Esophagus squamous epithelium (tissue), 5 donors: ENCODE measurements at regions not wholly inside any gene's neighbourhood (a gene's known extent, or its start where the extent isn't known, plus 50 kb on each side); places are given as distances from the start of the nearest gene placed in this dataset.

Source experiments
- DNase-seq: peaks from one replicate; lab custom pipeline; 2025; lab: John Stamatoyannopoulos, UW
- H3K27ac ChIP-seq, 4 donors: fragments of 200-600 bp; sonication (generic); one replicate each; pipeline ENCODE4 v1.5.1; 2016 to 2019; ENCODE audit warnings: mild to moderate bottlenecking in 1 of 4
- H3K27me3 ChIP-seq, 4 donors: fragments of 200-600 bp; sonication (generic); 1 replicate in 3 of 4; 2 replicates in 1 of 4; pipeline versions ENCODE4 v1.5.1 to v1.6.0; 2017 to 2021; ENCODE audit warnings: antibody characterized with exemption in 1 of 4
- H3K36me3 ChIP-seq, 3 donors: fragments of 200-600 bp; sonication (generic); one replicate each; pipeline ENCODE4 v1.5.1; 2016 to 2019
- H3K4me1 ChIP-seq, 3 donors: fragments of 200-600 bp; sonication (generic); one replicate each; pipeline ENCODE4 v1.5.1; 2017 to 2019
- H3K4me3 ChIP-seq, 4 donors: fragments of 200-600 bp; sonication (generic); 1 replicate in 3 of 4; 2 replicates in 1 of 4; pipeline ENCODE4 v1.5.1; 2016 to 2019; ENCODE audit warnings: mild to moderate bottlenecking in 2 of 4, moderate library complexity in 1 of 4
- H3K9me3 ChIP-seq, 3 donors: fragments of 200-600 bp; sonication (generic); one replicate each; pipeline ENCODE4 v1.5.1; 2016 to 2019
- POLR2A ChIP-seq, 4 donors: fragments of 450-650 bp; IDR thresholded peaks; one replicate each; pipeline ENCODE4 v1.6.1; 2017; ENCODE audit warnings: antibody characterized with exemption in 4 of 4, mild to moderate bottlenecking in 4 of 4, moderate library complexity in 3 of 4
- WGBS, 2 donors: methylation state at CpG; one replicate each; pipeline ENCODE4 v1.1.5; 2018; 5-methylcytosine and 5-hydroxymethylcytosine counted together
- intact Hi-C: fragments of 100-400 bp; cut with DNase I; formaldehyde crosslinking; loops from one replicate; pipeline ENCODE4 v1.15.0; 2022
- TF ChIP-seq, protein P1 (sequence below), 6 experiments: fragments of 450-650 bp in 4 of 6; fragments of 200-600 bp in 2 of 6; sonication (generic) in 2 of 6; IDR thresholded peaks; one replicate each; pipeline ENCODE4 v1.5.1; 2016 to 2019; ENCODE audit warnings: antibody characterized with exemption in 6 of 6, mild to moderate bottlenecking in 4 of 6, moderate library complexity in 4 of 6
- donor health status: DM: yes; HTN: yes; CAD: no.

DNA sequence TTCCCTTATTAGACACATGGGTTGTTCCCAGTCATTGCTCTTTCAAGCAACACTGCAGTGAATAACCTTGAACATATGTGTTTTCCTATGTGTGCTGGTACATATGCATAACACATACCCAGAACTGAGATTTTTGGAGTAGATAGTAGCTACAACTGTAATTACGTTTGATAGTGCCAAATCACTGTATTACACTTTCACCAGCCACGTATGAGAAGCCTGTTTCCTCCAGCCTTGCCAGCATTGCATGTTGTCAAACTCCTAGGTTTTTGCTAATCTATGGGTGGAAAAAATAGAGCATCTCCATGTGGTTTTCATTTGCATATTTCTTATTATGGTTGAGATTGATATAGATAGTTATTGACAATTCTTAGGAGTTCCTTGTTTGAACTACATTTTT lies 56.5 kb upstream of the ACSL3 start:
- Histone ChIP-seq H3K27me3 (no peaks in the 10 kb centered on the region), H3K4me3 (no peak overlapping the region), H3K27ac (no peak overlapping the region), H3K4me1 (peaks cover 9 to 24% (median 13%) of the 10 kb centered on the region in 3 donors), H3K36me3 (no peaks in the 10 kb centered on the region), H3K9me3 (no peaks in the 10 kb centered on the region)
- TF ChIP-seq, protein P1, sequence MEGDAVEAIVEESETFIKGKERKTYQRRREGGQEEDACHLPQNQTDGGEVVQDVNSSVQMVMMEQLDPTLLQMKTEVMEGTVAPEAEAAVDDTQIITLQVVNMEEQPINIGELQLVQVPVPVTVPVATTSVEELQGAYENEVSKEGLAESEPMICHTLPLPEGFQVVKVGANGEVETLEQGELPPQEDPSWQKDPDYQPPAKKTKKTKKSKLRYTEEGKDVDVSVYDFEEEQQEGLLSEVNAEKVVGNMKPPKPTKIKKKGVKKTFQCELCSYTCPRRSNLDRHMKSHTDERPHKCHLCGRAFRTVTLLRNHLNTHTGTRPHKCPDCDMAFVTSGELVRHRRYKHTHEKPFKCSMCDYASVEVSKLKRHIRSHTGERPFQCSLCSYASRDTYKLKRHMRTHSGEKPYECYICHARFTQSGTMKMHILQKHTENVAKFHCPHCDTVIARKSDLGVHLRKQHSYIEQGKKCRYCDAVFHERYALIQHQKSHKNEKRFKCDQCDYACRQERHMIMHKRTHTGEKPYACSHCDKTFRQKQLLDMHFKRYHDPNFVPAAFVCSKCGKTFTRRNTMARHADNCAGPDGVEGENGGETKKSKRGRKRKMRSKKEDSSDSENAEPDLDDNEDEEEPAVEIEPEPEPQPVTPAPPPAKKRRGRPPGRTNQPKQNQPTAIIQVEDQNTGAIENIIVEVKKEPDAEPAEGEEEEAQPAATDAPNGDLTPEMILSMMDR (IDR thresholded peaks at IDR 0.05): no peak
- TF ChIP-seq POLR2A (IDR thresholded peaks at IDR 0.05): no peak
- DNase-seq: no peak
- intact Hi-C loops: no loop called here
- 84 to 85% methylated on average over 2 of the region's 2 CpGs for WGBS, 2 donors

DNA sequence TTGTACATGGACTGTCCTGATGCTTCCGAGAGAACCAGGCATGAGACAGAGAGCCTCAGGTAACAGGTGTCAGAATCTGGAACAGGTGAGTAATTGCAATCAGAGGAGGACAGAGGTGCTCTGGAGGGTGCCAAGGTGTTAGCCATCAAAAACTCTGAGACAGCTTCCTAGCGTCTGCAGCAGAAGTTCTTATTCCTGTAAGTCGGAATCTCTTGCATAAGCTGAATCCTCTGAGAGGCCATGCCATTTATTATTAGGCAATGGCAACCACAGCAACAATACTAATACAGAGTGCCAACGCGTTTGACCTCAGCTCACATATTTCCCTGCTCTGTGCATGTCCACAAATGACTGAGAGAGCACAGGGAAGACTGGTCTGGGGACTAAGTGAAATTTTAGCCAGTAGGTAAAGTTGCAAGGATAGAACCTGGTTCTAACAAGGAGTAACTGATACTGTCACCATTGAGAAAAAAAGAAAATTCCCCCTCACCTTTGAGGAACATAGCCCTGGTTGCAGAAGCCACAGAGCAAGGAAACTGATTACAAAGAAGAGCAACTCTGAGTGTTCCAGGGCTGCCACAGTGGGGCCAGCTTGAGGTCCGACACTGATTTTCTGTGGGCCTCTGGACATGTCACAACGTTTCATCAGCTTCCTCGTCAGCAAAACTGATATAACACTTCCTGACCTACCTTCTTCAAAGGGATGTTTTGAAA lies 55.1 kb upstream of the ACSL3 start:
- Histone ChIP-seq H3K27ac (peak overlapping the region; percentile 27 to 68 (median 39)), H3K9me3 (no peaks in the 10 kb centered on the region), H3K4me1 (peaks cover 9 to 24% (median 13%) of the 10 kb centered on the region in 3 donors), H3K4me3 (no peak overlapping the region), H3K27me3 (no peaks in the 10 kb centered on the region), H3K36me3 (no peaks in the 10 kb centered on the region)
- DNase-seq: no peak
- intact Hi-C loops: no loop called here
- TF ChIP-seq, protein P1 (IDR thresholded peaks at IDR 0.05): no peak
- TF ChIP-seq POLR2A (IDR thresholded peaks at IDR 0.05): no peak
- 35 to 39% methylated on average over 8 of the region's 8 CpGs for WGBS, 2 donors

DNA sequence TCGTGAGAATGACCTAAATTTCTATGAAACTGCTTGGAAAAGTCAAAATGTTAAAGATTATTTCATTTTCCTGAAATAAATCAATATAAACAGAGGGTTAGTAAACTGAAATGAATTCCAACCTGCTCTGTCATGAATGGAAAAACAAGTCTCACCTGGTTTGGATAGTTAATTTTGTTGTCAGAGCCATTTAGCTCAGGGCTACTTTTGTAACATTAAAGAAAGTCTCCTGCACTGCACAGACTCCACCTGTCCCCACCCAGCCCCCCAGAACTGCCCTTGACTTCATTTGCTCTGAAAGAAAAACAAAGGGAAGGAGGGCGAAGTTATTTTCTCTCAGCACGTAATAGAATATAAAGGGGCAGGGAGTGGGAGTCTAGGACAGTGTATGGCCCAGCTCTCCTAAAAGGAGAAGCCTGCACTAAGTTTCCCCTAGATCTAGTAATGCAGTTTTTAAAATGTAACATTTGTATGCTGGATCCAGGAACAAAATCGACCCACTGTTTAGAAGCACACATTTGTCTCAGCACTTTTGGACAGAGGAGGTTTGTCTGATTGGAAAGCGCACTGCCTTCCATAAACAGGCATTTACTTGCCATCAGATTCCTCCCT lies 54.2 kb upstream of the ACSL3 start:
- no peak for DNase-seq
- WGBS, 2 donors: 29 to 46% methylated on average over 5 of the region's 5 CpGs

DNA sequence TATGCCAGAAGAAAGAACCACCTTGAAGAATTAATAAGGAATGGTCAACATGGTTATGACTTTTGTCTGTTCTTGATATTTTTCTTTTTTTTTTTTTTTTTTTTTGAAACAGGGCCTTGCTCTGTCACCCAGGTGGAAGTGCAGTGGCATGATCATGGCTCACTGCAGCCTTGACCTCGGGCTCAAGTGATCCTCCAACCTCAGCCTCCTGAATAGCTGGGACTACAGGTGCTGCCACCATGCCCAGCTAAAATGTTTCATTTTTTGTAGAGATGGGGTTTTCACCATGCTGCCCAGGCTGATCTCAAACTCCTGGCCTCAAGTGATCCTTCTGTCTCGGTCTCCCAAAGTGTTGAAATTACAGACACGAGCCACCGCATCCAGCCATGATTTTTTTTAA lies 53.4 kb upstream of the ACSL3 start:
- Histone ChIP-seq H3K27me3 (no peaks in the 10 kb centered on the region), H3K36me3 (no peaks in the 10 kb centered on the region), H3K4me3 (no peak overlapping the region), H3K4me1 (peaks cover 9 to 37% (median 13%) of the 10 kb centered on the region in 3 donors), H3K27ac (no peak overlapping the region), H3K9me3 (no peaks in the 10 kb centered on the region)
- 91 to 93% methylated on average over 4 of the region's 4 CpGs for WGBS, 2 donors
- DNase-seq: no peak
- TF ChIP-seq POLR2A (IDR thresholded peaks at IDR 0.05): no peak
- TF ChIP-seq, protein P1 (IDR thresholded peaks at IDR 0.05): no peak
- intact Hi-C loops: no loop called here

More for the DNA sequence above, 54.2 kb upstream of the ACSL3 start:
- intact Hi-C loops: no loop called here
- Histone ChIP-seq H3K9me3 (no peaks in the 10 kb centered on the region), H3K4me1 (peaks cover 9 to 33% (median 13%) of the 10 kb centered on the region in 3 donors), H3K27me3 (no peaks in the 10 kb centered on the region), H3K36me3 (no peaks in the 10 kb centered on the region), H3K27ac (peak overlapping the region in 3 of 4 donors; percentile 2 to 68 (median 44)), H3K4me3 (no peak overlapping the region)
- no peak for TF ChIP-seq POLR2A (IDR thresholded peaks at IDR 0.05)
- TF ChIP-seq, protein P1 (IDR thresholded peaks at IDR 0.05): no peak

DNA sequence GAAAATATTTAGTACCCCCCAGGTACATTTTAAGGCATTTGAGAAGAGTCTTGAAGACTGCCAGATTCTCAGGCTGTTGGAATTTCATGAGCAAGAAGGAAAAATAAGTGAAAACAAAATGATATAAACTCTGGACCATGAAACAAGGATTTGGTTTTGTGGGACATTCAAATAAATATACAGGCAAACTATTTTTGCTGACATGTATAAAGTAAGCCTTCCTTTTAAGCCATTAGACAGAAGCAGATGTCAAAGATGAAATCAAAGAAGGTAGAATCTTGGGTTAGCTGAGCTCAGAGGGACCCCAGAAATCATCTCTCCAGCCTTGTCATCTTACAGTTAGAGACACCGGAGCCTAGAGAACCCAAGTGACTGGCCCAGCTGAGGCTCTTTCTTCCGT lies 51.3 kb upstream of the ACSL3 start:
- no peaks in the 10 kb centered on the region for H3K36me3 ChIP-seq
- H3K27me3 ChIP-seq: no peaks in the 10 kb centered on the region
- WGBS, 2 donors: 88 to 100% methylated on average over 1 to 2 of the region's 2 CpGs
- H3K9me3 ChIP-seq: no peaks in the 10 kb centered on the region
- H3K4me1 ChIP-seq: peaks cover 12 to 55% (median 23%) of the 10 kb centered on the region in 3 donors
- no peak for TF ChIP-seq POLR2A (IDR thresholded peaks at IDR 0.05)
- TF ChIP-seq, protein P1 (IDR thresholded peaks at IDR 0.05): no peak
- no peak for DNase-seq
- no peak overlapping the region for H3K4me3 ChIP-seq
- intact Hi-C loops: no loop called here
- H3K27ac ChIP-seq: no peak overlapping the region
